ENCODE measurements at regions not wholly inside any gene's neighbourhood (a gene's known extent, or its start where the extent isn't known, plus 50 kb on each side); places are given as distances from the start of the nearest gene placed in this dataset.

DNA sequence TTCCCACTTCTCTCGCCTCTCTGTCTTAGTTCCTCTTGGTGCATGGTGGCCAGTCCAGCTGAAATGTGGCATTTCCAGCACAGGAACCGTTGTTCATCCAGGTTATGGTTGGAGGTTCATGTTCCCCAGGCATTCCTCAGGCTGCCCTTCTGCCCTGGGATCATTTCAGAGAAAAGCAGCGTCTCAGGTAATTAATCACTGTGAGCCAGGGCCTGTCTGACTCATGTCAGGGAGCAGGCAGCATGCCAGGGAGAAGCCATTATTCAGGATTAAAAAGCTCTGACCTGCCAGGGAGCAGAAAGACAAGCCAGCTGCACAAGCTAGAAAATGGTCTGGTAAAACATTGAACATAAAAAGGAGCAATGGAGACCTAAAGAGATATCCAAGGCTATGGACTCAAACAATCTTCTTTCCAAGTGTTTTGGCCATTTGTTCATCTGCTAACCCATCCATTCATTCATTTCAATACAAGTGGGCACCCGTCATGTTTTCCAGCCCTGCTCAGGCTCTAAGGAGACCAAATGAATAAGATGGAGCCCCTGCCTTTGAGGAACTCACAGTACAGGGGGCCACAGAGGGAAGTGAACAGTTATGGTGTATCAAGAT is 241.4 kb downstream of the DRD1 start:
- TF ChIP-seq, protein P1, sequence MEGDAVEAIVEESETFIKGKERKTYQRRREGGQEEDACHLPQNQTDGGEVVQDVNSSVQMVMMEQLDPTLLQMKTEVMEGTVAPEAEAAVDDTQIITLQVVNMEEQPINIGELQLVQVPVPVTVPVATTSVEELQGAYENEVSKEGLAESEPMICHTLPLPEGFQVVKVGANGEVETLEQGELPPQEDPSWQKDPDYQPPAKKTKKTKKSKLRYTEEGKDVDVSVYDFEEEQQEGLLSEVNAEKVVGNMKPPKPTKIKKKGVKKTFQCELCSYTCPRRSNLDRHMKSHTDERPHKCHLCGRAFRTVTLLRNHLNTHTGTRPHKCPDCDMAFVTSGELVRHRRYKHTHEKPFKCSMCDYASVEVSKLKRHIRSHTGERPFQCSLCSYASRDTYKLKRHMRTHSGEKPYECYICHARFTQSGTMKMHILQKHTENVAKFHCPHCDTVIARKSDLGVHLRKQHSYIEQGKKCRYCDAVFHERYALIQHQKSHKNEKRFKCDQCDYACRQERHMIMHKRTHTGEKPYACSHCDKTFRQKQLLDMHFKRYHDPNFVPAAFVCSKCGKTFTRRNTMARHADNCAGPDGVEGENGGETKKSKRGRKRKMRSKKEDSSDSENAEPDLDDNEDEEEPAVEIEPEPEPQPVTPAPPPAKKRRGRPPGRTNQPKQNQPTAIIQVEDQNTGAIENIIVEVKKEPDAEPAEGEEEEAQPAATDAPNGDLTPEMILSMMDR (IDR thresholded peaks at IDR 0.05 in 8 of 11, conservative IDR thresholded peaks at IDR 0.05 in 3 of 11): no peak
- TF ChIP-seq POLR2A (IDR thresholded peaks at IDR 0.05): no peak
- no peak for TF ChIP-seq POLR2AphosphoS5 (IDR thresholded peaks at IDR 0.05)

All from spleen (tissue), 7 donors.